ENCODE measurements at regions not wholly inside any gene's neighbourhood (a gene's known extent, or its start where the extent isn't known, plus 50 kb on each side); places are given as distances from the start of the nearest gene placed in this dataset.

- Histone ChIP-seq H3K27me3 (no peaks in the 10 kb centered on the region), H3K27ac (no peak overlapping the region), H3K4me3 (no peak overlapping the region), H3K9me3 (peaks cover 0 to 7% (median 0%) of the 10 kb centered on the region in 11 donors), H3K36me3 (no peaks in the 10 kb centered on the region), H3K4me1 (no peaks in the 10 kb centered on the region)
- intact Hi-C loops (cut with DNase I): no loop called here
- no peak for ATAC-seq
- DNase-seq: no peak
- WGBS, 2 donors: 70 to 73% methylated on average over 4 of the region's 4 CpGs
- TF ChIP-seq, protein P1, sequence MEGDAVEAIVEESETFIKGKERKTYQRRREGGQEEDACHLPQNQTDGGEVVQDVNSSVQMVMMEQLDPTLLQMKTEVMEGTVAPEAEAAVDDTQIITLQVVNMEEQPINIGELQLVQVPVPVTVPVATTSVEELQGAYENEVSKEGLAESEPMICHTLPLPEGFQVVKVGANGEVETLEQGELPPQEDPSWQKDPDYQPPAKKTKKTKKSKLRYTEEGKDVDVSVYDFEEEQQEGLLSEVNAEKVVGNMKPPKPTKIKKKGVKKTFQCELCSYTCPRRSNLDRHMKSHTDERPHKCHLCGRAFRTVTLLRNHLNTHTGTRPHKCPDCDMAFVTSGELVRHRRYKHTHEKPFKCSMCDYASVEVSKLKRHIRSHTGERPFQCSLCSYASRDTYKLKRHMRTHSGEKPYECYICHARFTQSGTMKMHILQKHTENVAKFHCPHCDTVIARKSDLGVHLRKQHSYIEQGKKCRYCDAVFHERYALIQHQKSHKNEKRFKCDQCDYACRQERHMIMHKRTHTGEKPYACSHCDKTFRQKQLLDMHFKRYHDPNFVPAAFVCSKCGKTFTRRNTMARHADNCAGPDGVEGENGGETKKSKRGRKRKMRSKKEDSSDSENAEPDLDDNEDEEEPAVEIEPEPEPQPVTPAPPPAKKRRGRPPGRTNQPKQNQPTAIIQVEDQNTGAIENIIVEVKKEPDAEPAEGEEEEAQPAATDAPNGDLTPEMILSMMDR (IDR thresholded peaks at IDR 0.05): no peak
These were observed 137.1 kb upstream of the GAREM1 start for GRCh38 chr18:32607816-32608215.

DNA sequence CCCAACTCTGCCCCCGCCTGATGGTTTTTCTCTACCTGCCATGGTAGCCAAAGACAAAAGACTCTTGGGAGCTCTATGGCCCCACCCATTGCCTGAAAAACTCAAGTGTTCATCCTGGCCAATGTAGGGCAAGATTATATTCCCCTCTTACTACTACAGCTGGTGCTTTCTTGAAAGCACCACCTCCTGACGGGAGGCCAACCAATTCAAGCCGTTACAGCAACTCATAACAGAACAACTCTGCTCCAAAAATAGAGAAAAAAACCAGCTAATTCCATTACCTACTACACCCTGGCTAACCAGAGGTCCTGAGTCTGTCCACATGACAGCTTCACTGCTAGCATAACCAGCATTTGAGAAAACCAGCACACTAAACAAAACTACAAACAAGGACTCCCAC, 127.5 kb upstream of the GAREM1 start:
- ATAC-seq: no peak
- no peaks in the 10 kb centered on the region for H3K36me3 ChIP-seq
- TF ChIP-seq, protein P1 (IDR thresholded peaks at IDR 0.05): no peak
- DNase-seq: no peak
- no peaks in the 10 kb centered on the region for H3K27me3 ChIP-seq
- H3K4me1 ChIP-seq: no peaks in the 10 kb centered on the region
- no peak overlapping the region for H3K27ac ChIP-seq
- WGBS, 2 donors: 83 to 85% methylated on average over 3 of the region's 3 CpGs
- intact Hi-C loops (cut with DNase I): no loop called here
- H3K9me3 ChIP-seq: peaks cover 0 to 20% (median 5%) of the 10 kb centered on the region in 11 donors
- no peak overlapping the region for H3K4me3 ChIP-seq

- H3K36me3 ChIP-seq: no peaks in the 10 kb centered on the region
- H3K27me3 ChIP-seq: no peaks in the 10 kb centered on the region
- DNase-seq (no peak), ATAC-seq (no peak)
- no peak overlapping the region for H3K4me3 ChIP-seq
- intact Hi-C loops (cut with DNase I): no loop called here
- H3K27ac ChIP-seq: no peak overlapping the region
- TF ChIP-seq, protein P1 (IDR thresholded peaks at IDR 0.05): no peak
- H3K4me1 ChIP-seq: no peaks in the 10 kb centered on the region
- WGBS, 2 donors: 47 to 49% methylated on average over 2 of the region's 2 CpGs
- H3K9me3 ChIP-seq: peaks cover 0 to 20% (median 5%) of the 10 kb centered on the region in 11 donors
These were observed 125.8 kb upstream of the GAREM1 start for GRCh38 chr18:32596501-32596900.

- intact Hi-C loops (cut with DNase I): no loop called here
- H3K9me3 ChIP-seq: peaks cover 0 to 20% (median 5%) of the 10 kb centered on the region in 11 donors
- ATAC-seq: no peak
These were observed 125.2 kb upstream of the GAREM1 start for GRCh38 chr18:32595832-32596231.

More at GRCh38 chr18:32595832-32596231, 125.2 kb upstream of the GAREM1 start:
- no peak overlapping the region for H3K4me3 ChIP-seq
- TF ChIP-seq, protein P1 (IDR thresholded peaks at IDR 0.05): no peak
- DNase-seq: no peak
- no peaks in the 10 kb centered on the region for H3K36me3 ChIP-seq
- no peaks in the 10 kb centered on the region for H3K4me1 ChIP-seq
- 87 to 89% methylated on average over 3 of the region's 3 CpGs for WGBS, 2 donors
- no peaks in the 10 kb centered on the region for H3K27me3 ChIP-seq
- no peak overlapping the region for H3K27ac ChIP-seq

Measured in heart right ventricle (tissue), 16 donors.